GM12892 (cell line): ENCODE measurements at regions not wholly inside any gene's neighbourhood (a gene's known extent, or its start where the extent isn't known, plus 50 kb on each side); places are given as distances from the start of the nearest gene placed in this dataset.

Source experiments
- POLR2A ChIP-seq: IDR thresholded peaks from 2 replicates; pipeline ENCODE4 v1.6.1; 2011; ENCODE audit warnings: low read depth, low read length, control low read depth
- POLR2AphosphoS5 ChIP-seq: IDR thresholded peaks from 2 replicates; pipeline ENCODE4 v1.6.1; 2011; ENCODE audit warnings: low read depth, low read length, control low read depth

GRCh38 chr6:169957351-169957963, 206.0 kb downstream of the ERMARD start:
- TF ChIP-seq POLR2AphosphoS5 (no peak), POLR2A (no peak)
